SK-N-SH (cell line): ENCODE measurements at regions not wholly inside any gene's neighbourhood (a gene's known extent, or its start where the extent isn't known, plus 50 kb on each side); places are given as distances from the start of the nearest gene placed in this dataset.
A peak's percentile ranks its signal among the peaks of the same experiment; 100 is the strongest.

Experiments
- CTCF ChIA-PET: fragments of 300-600, 350-600 bp; formaldehyde crosslinking; extraction: SDS; loops from one replicate; lab custom pipeline; 2021; lab: Yijun Ruan, JAX
- POLR2A ChIA-PET: fragments of 350-600 bp; sonication (Branson Sonifier 250); formaldehyde crosslinking; extraction: SDS; loops from one replicate; lab custom pipeline; 2020; ENCODE audit warnings: antibody characterized with exemption, inconsistent platforms; lab: Yijun Ruan, JAX
- DNase-seq: peaks from one replicate; pipeline ENCODE4 v3.0.0; 2012
- H2AFZ ChIP-seq: fragments of 200-600 bp; sonication (generic); 2 replicates; pipeline ENCODE4 v1.8.1; 2016; ENCODE audit warnings: antibody characterized with exemption, mild to moderate bottlenecking, low read depth
- H3F3A ChIP-seq: fragments of 200-600 bp; sonication (generic); replicated peaks from 2 replicates; pipeline ENCODE3; 2016; ENCODE audit warnings: antibody characterized with exemption, mild to moderate bottlenecking; ENCODE audit not compliant: insufficient read depth
- H3K27ac ChIP-seq, 2 experiments: fragments of 200-500 bp in 1 of 2; fragments of 200-600 bp in 1 of 2; sonication (Bioruptor generic) in 1 of 2; sonication (generic), shearing (Covaris generic) in 1 of 2; 2 replicates each; pipeline versions ENCODE4 v1.5.1 to v1.6.1; 2014 to 2016; ENCODE audit warnings: low read depth in 2 of 2, inconsistent platforms in 1 of 2, low read length in 1 of 2, mild to moderate bottlenecking in 1 of 2, mixed read lengths in 1 of 2
- H3K27me3 ChIP-seq: fragments of 200-600 bp; sonication (generic), shearing (Covaris generic); 2 replicates; pipeline ENCODE4 v1.6.1; 2016; ENCODE audit warnings: mixed run types; ENCODE audit not compliant: insufficient read depth
- H3K36me3 ChIP-seq, 2 experiments: fragments of 200-500 bp in 1 of 2; fragments of 200-600 bp in 1 of 2; sonication (Bioruptor generic) in 1 of 2; sonication (generic) in 1 of 2; replicated peaks in 1 of 2; 2 replicates each; pipeline versions ENCODE3 to v1.5.1; 2014 to 2016; ENCODE audit warnings: low read length in 1 of 2, mild to moderate bottlenecking in 1 of 2; ENCODE audit not compliant: insufficient read depth in 2 of 2, control insufficient read depth in 1 of 2
- H3K4me1 ChIP-seq, 2 experiments: fragments of 200-500 bp in 1 of 2; fragments of 200-600 bp in 1 of 2; sonication (Bioruptor generic) in 1 of 2; sonication (generic), shearing (Covaris generic) in 1 of 2; 2 replicates each; pipeline versions ENCODE4 v1.5.1 to v1.6.1; 2014 to 2016; ENCODE audit warnings: low read depth in 1 of 2, low read length in 1 of 2, mixed run types in 1 of 2; ENCODE audit not compliant: insufficient read depth in 2 of 2, control insufficient read depth in 1 of 2
- H3K4me2 ChIP-seq: fragments of 200-600 bp; sonication (generic), shearing (Covaris generic); 2 replicates; pipeline ENCODE4 v1.6.1; 2017; ENCODE audit warnings: mixed run types
- H3K4me3 ChIP-seq, 2 experiments: fragments of 200-500 bp in 1 of 2; fragments of 200-600 bp in 1 of 2; sonication (Bioruptor generic) in 1 of 2; sonication (generic), shearing (Covaris generic) in 1 of 2; 2 replicates each; pipeline versions ENCODE4 v1.5.1 to v1.8.1; 2014 to 2016; ENCODE audit warnings: low read depth in 2 of 2, inconsistent platforms in 1 of 2, low read length in 1 of 2, mild to moderate bottlenecking in 1 of 2, mixed read lengths in 1 of 2, moderate library complexity in 1 of 2
- H3K79me2 ChIP-seq: fragments of 200-600 bp; sonication (generic); 2 replicates; pipeline ENCODE4 v1.8.1; 2017; ENCODE audit warnings: mild to moderate bottlenecking; ENCODE audit not compliant: insufficient read depth
- H3K9ac ChIP-seq: fragments of 200-600 bp; sonication (generic); 2 replicates; pipeline ENCODE4 v1.6.1; 2017; ENCODE audit warnings: mixed run types
- H3K9me2 ChIP-seq: fragments of 200-600 bp; sonication (generic); 2 replicates; pipeline ENCODE4 v1.6.1; 2017; ENCODE audit warnings: mixed run types
- H3K9me3 ChIP-seq: fragments of 200-600 bp; sonication (generic); 2 replicates; pipeline ENCODE4 v1.6.1; 2017; ENCODE audit warnings: mixed run types, mild to moderate bottlenecking, moderate library complexity
- H4K20me1 ChIP-seq: fragments of 200-600 bp; sonication (generic); 2 replicates; pipeline ENCODE4 v1.6.1; 2017; ENCODE audit warnings: mild to moderate bottlenecking, mixed run types; ENCODE audit not compliant: insufficient read depth
- CHD2 ChIP-seq: fragments of 150-350 bp; IDR thresholded peaks from 2 replicates; pipeline ENCODE4 v1.6.1; 2018; ENCODE audit warnings: low read length; ENCODE audit not compliant: partially characterized antibody
- CTCF ChIP-seq: fragments of 200-600 bp; sonication (generic); IDR thresholded peaks from 2 replicates; pipeline ENCODE4 v1.6.1; 2017; ENCODE audit warnings: antibody characterized with exemption, mild to moderate bottlenecking, moderate library complexity
- EP300 ChIP-seq, 2 experiments: IDR thresholded peaks; 2 replicates each; pipeline versions ENCODE4 v1.4.0 to v1.6.1; 2012; ENCODE audit warnings: borderline replicate concordance in 1 of 2, low read depth in 1 of 2, low read length in 1 of 2
- EZH2phosphoT487 ChIP-seq: fragments of 200-600 bp; sonication (generic); IDR thresholded peaks from 2 replicates; pipeline ENCODE4 v1.6.1; 2017; ENCODE audit warnings: low read depth, mixed run types, mild to moderate bottlenecking, antibody characterized with exemption, moderate library complexity, borderline replicate concordance
- FOXM1 ChIP-seq: IDR thresholded peaks from 2 replicates; pipeline ENCODE4 v1.4.0; 2012; ENCODE audit warnings: low read depth, mild to moderate bottlenecking
- GATA2 ChIP-seq: sonication (generic); formaldehyde crosslinking; IDR thresholded peaks from 2 replicates; pipeline ENCODE4 v1.5.0; 2020; ENCODE audit warnings: mild to moderate bottlenecking, missing genetic modification reagents
- IRF3 ChIP-seq: fragments of 150-350 bp; IDR thresholded peaks from 2 replicates; pipeline ENCODE4 v1.6.1; 2016; ENCODE audit warnings: mild to moderate bottlenecking, low read depth, low read length
- MXI1 ChIP-seq: IDR thresholded peaks from 2 replicates; pipeline ENCODE4 v1.6.1; 2012; ENCODE audit warnings: mild to moderate bottlenecking, low read depth, low read length, improper control_type of control experiment
- RCOR1 ChIP-seq: fragments of 150-350 bp; IDR thresholded peaks from 2 replicates; pipeline ENCODE4 v1.6.1; 2017; ENCODE audit warnings: antibody characterized with exemption, low read length
- REST ChIP-seq: IDR thresholded peaks from 2 replicates; pipeline ENCODE4 v1.6.1; 2012; ENCODE audit warnings: mild to moderate bottlenecking, low read depth, low read length, moderate library complexity
- SMC3 ChIP-seq: IDR thresholded peaks from 2 replicates; pipeline ENCODE4 v1.6.1; 2012; ENCODE audit warnings: low read depth, low read length, improper control_type of control experiment
- TAF1 ChIP-seq: IDR thresholded peaks from 2 replicates; pipeline ENCODE4 v1.6.1; 2012; ENCODE audit warnings: low read depth, mild to moderate bottlenecking, low read length, moderate library complexity, borderline replicate concordance
- TCF12 ChIP-seq: IDR thresholded peaks from 2 replicates; pipeline ENCODE4 v1.4.0; 2012
- WGBS: methylation state at CpG from one replicate; pipeline ENCODE4 v1.1.6; 2017; ENCODE audit warnings: low lambda C conversion rate; 5-methylcytosine and 5-hydroxymethylcytosine counted together

GRCh38 chr1:29653034-29653810 is 416.9 kb downstream of the PTPRU start:
- H3K9me3 ChIP-seq, result no peaks in the 10 kb centered on the region
- H4K20me1 ChIP-seq, result no peaks in the 10 kb centered on the region
- peaks cover 0 to 43% of the 10 kb centered on the region in 2 experiments; a peak in 1 of 4 replicates for H3K4me1 ChIP-seq
- ChIA-PET POLR2A (no interaction called here), CTCF (interaction anchor here (0.8 to 2.9 kb wide), 3 partner anchors 50 to 432 kb away, joined by 3 to 11 read pairs (median 3); no protein-coding TSS in a partner anchor)
- H3K27ac ChIP-seq, result no peak overlapping the region
- no peaks in the 10 kb centered on the region for H3F3A ChIP-seq
- no peak overlapping the region for H3K4me3 ChIP-seq
- WGBS, result 15% methylated on average over 5 of the region's 5 CpGs
- no peaks in the 10 kb centered on the region for H3K9me2 ChIP-seq
- H3K9ac ChIP-seq, result no peak overlapping the region
- no peak for DNase-seq
- peak; percentile 84 for TF ChIP-seq REST
- TF ChIP-seq TAF1, result no peak
- H3K36me3 ChIP-seq, result no peaks in the 10 kb centered on the region
- H3K79me2 ChIP-seq, result no peaks in the 10 kb centered on the region
- no peak overlapping the region for H2AFZ ChIP-seq
- H3K27me3 ChIP-seq, result no peaks in the 10 kb centered on the region
- no peak overlapping the region for H3K4me2 ChIP-seq

- Histone ChIP-seq H3K4me2 (no peak overlapping the region), H3F3A (no peaks in the 10 kb centered on the region), H3K36me3 (no peaks in the 10 kb centered on the region), H3K9ac (no peak overlapping the region), H3K4me1 (peaks cover 0 to 43% of the 10 kb centered on the region in 2 experiments; a peak in 1 of 4 replicates), H4K20me1 (no peaks in the 10 kb centered on the region), H3K27me3 (no peaks in the 10 kb centered on the region; the same call in 1 of the 2 replicates), H3K27ac (peak overlapping the region in 1 of 2 experiments; percentile 87; a peak in 2 of 4 replicates), H3K4me3 (no peak overlapping the region), H3K9me3 (no peaks in the 10 kb centered on the region), H3K9me2 (no peaks in the 10 kb centered on the region), H2AFZ (no peak overlapping the region), H3K79me2 (no peaks in the 10 kb centered on the region)
- 40% methylated on average over 16 of the region's 17 CpGs for WGBS
- CTCF ChIA-PET, result interaction anchor here (0.8 to 2.9 kb wide), 3 partner anchors 52 to 413 kb away, joined by 3 to 11 read pairs (median 3); no protein-coding TSS in a partner anchor
- DNase-seq, result peak; percentile 50
- TF ChIP-seq RCOR1, result peak; percentile 59
- TF ChIP-seq IRF3, result no peak
- no peak for TF ChIP-seq CTCF
- TF ChIP-seq MXI1, result peak; percentile 51; the same call in 1 of the 2 replicates
- no peak for TF ChIP-seq FOXM1
- TF ChIP-seq TCF12, result no peak
- TF ChIP-seq CHD2, result peak; percentile 41
- TF ChIP-seq GATA2, result peak; percentile 71
- TF ChIP-seq EP300 (IDR thresholded peaks at IDR 0.05; ENCODE audit: borderline replicate concordance in 1 of 2, low read depth in 1 of 2, low read length in 1 of 2), result peak in 1 of 2 experiments; percentile 73; a peak in 2 of 4 replicates
- no peak for TF ChIP-seq SMC3
- TF ChIP-seq EZH2phosphoT487, result no peak
- POLR2A ChIA-PET, result no interaction called here
These were observed 415.7 kb downstream of the PTPRU start for GRCh38 chr1:29651684-29652665.
